Thymus (tissue), 11 donors: ENCODE measurements at regions not wholly inside any gene's neighbourhood (a gene's known extent, or its start where the extent isn't known, plus 50 kb on each side); places are given as distances from the start of the nearest gene placed in this dataset.

Source experiments
- DNase-seq, 9 donors: peaks; one replicate each; pipeline ENCODE4 v3.0.0-alpha.2; 2013; ENCODE audit warnings: low spot score in 9 of 9, low read depth in 6 of 9, missing footprints in 1 of 9
- H3K27ac ChIP-seq, 2 donors: one replicate each; pipeline ENCODE4 v1.5.1; 2013; ENCODE audit warnings: control low read depth in 1 of 2, low read depth in 1 of 2, low read length in 1 of 2, mild to moderate bottlenecking in 1 of 2, moderate library complexity in 1 of 2
- H3K27me3 ChIP-seq, 2 donors: one replicate each; pipeline ENCODE4 v1.5.1; 2013; ENCODE audit warnings: low read length in 1 of 2; ENCODE audit not compliant: control insufficient read depth in 2 of 2, insufficient read depth in 1 of 2
- H3K36me3 ChIP-seq, 2 donors: one replicate each; pipeline ENCODE4 v1.5.1; 2013; ENCODE audit warnings: low read length in 1 of 2, mild to moderate bottlenecking in 1 of 2, moderate library complexity in 1 of 2; ENCODE audit not compliant: control insufficient read depth in 2 of 2, insufficient read depth in 2 of 2
- H3K4me1 ChIP-seq, 2 donors: one replicate each; pipeline ENCODE4 v1.5.1; 2013; ENCODE audit warnings: low read length in 2 of 2; ENCODE audit not compliant: control insufficient read depth in 2 of 2, insufficient read depth in 2 of 2
- H3K4me3 ChIP-seq, 2 donors: one replicate each; pipeline ENCODE4 v1.5.1; 2013; ENCODE audit warnings: low read length in 2 of 2, control low read depth in 1 of 2, mild to moderate bottlenecking in 1 of 2
- H3K9me3 ChIP-seq, 2 donors: one replicate each; pipeline ENCODE4 v1.5.1; 2013; ENCODE audit warnings: low read length in 1 of 2, mild to moderate bottlenecking in 1 of 2; ENCODE audit not compliant: control insufficient read depth in 2 of 2, insufficient read depth in 1 of 2
- WGBS: extraction: QIAGEN DNeasy Blood & Tissue Kit; methylation state at CpG from one replicate; pipeline ENCODE4 v1.1.7; 2013; 5-methylcytosine and 5-hydroxymethylcytosine counted together
- donor health status: healthy.

- Histone ChIP-seq H3K27ac (no peak overlapping the region), H3K9me3 (no peaks in the 10 kb centered on the region), H3K36me3 (no peaks in the 10 kb centered on the region), H3K4me1 (no peaks in the 10 kb centered on the region), H3K4me3 (no peak overlapping the region), H3K27me3 (no peaks in the 10 kb centered on the region)
- 84% methylated on average over 1 of the region's 1 CpG for WGBS
- no peak for DNase-seq
These were observed 319.7 kb upstream of the NAV3 start for GRCh38 chr12:77510985-77511384.

- DNase-seq: no peak
- Histone ChIP-seq H3K9me3 (no peaks in the 10 kb centered on the region), H3K4me1 (no peaks in the 10 kb centered on the region), H3K27me3 (no peaks in the 10 kb centered on the region), H3K36me3 (no peaks in the 10 kb centered on the region), H3K27ac (no peak overlapping the region), H3K4me3 (no peak overlapping the region)
- WGBS: 86% methylated on average over 4 of the region's 4 CpGs
These were observed 326.2 kb upstream of the NAV3 start for GRCh38 chr12:77504466-77504865.

- Histone ChIP-seq H3K27ac (no peak overlapping the region), H3K36me3 (no peaks in the 10 kb centered on the region), H3K4me3 (no peak overlapping the region), H3K9me3 (no peaks in the 10 kb centered on the region), H3K27me3 (no peaks in the 10 kb centered on the region), H3K4me1 (no peaks in the 10 kb centered on the region)
- no peak for DNase-seq
These were observed 330.6 kb upstream of the NAV3 start for GRCh38 chr12:77500089-77500488.

- no peaks in the 10 kb centered on the region for H3K27me3 ChIP-seq
- WGBS: 82% methylated on average over 1 of the region's 1 CpG
These were observed 333.0 kb upstream of the NAV3 start for GRCh38 chr12:77497647-77498046.

GRCh38 chr12:77496714-77497113 is 334.0 kb upstream of the NAV3 start:
- no peaks in the 10 kb centered on the region for H3K9me3 ChIP-seq
- H3K4me1 ChIP-seq: no peaks in the 10 kb centered on the region
- WGBS: 94% methylated on average over 5 of the region's 5 CpGs
- H3K27ac ChIP-seq: no peak overlapping the region
- H3K4me3 ChIP-seq: no peak overlapping the region
- H3K36me3 ChIP-seq: no peaks in the 10 kb centered on the region
- DNase-seq: no peak
- H3K27me3 ChIP-seq: no peaks in the 10 kb centered on the region

More at GRCh38 chr12:77497647-77498046, 333.0 kb upstream of the NAV3 start:
- DNase-seq: no peak
- no peaks in the 10 kb centered on the region for H3K4me1 ChIP-seq
- H3K4me3 ChIP-seq: no peak overlapping the region
- no peak overlapping the region for H3K27ac ChIP-seq
- H3K9me3 ChIP-seq: no peaks in the 10 kb centered on the region
- no peaks in the 10 kb centered on the region for H3K36me3 ChIP-seq

GRCh38 chr12:77494296-77494695 is 336.4 kb upstream of the NAV3 start:
- H3K4me1 ChIP-seq: no peaks in the 10 kb centered on the region
- 83% methylated on average over 3 of the region's 3 CpGs for WGBS
- DNase-seq: no peak
- no peak overlapping the region for H3K27ac ChIP-seq
- no peaks in the 10 kb centered on the region for H3K36me3 ChIP-seq
- no peak overlapping the region for H3K4me3 ChIP-seq
- H3K27me3 ChIP-seq: no peaks in the 10 kb centered on the region
- no peaks in the 10 kb centered on the region for H3K9me3 ChIP-seq

- WGBS: 89% methylated on average over 5 of the region's 5 CpGs
- Histone ChIP-seq H3K4me3 (no peak overlapping the region), H3K27ac (no peak overlapping the region), H3K4me1 (no peaks in the 10 kb centered on the region), H3K36me3 (no peaks in the 10 kb centered on the region), H3K27me3 (no peaks in the 10 kb centered on the region), H3K9me3 (no peaks in the 10 kb centered on the region)
- DNase-seq: no peak
These were observed 337.2 kb upstream of the NAV3 start for GRCh38 chr12:77493302-77494168.

GRCh38 chr12:77492536-77492935 is 338.2 kb upstream of the NAV3 start:
- H3K9me3 ChIP-seq: no peaks in the 10 kb centered on the region
- DNase-seq: no peak
- WGBS: 95% methylated on average over 4 of the region's 4 CpGs

GRCh38 chr12:77489331-77489970 is 341.2 kb upstream of the NAV3 start:
- WGBS: 89% methylated on average over 4 of the region's 4 CpGs
- peak in 1 of 9 donors; percentile 1 for DNase-seq
- Histone ChIP-seq H3K9me3 (no peaks in the 10 kb centered on the region), H3K27ac (no peak overlapping the region), H3K36me3 (no peaks in the 10 kb centered on the region), H3K27me3 (no peaks in the 10 kb centered on the region), H3K4me3 (no peak overlapping the region), H3K4me1 (no peaks in the 10 kb centered on the region)

More at GRCh38 chr12:77492536-77492935, 338.2 kb upstream of the NAV3 start:
- Histone ChIP-seq H3K27ac (no peak overlapping the region), H3K4me3 (no peak overlapping the region), H3K36me3 (no peaks in the 10 kb centered on the region), H3K4me1 (no peaks in the 10 kb centered on the region), H3K27me3 (no peaks in the 10 kb centered on the region)
